ENCODE measurements at regions not wholly inside any gene's neighbourhood (a gene's known extent, or its start where the extent isn't known, plus 50 kb on each side); places are given as distances from the start of the nearest gene placed in this dataset.

DNA sequence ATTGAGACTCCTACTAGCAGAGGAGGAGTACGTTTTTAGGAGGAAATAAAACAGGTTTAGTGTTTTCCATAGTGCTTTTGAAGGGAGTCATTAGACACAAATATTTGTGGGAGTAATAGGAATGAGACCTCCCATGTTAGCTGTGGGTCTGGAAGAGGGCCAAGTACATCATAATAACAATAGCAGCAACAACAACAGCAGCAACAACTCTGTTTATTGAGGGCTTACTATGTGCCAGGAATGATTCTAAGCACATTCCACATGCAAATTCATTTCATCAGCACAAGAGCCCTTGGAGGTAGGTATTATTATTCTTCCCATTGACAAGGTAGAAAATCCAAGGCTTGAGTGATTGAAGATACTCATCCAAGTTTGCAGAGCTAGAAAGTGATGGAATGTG is 384.2 kb upstream of the RPS23 start:
- TF ChIP-seq SP1 (IDR thresholded peaks at IDR 0.05) = no peak
- TF ChIP-seq, protein P1, sequence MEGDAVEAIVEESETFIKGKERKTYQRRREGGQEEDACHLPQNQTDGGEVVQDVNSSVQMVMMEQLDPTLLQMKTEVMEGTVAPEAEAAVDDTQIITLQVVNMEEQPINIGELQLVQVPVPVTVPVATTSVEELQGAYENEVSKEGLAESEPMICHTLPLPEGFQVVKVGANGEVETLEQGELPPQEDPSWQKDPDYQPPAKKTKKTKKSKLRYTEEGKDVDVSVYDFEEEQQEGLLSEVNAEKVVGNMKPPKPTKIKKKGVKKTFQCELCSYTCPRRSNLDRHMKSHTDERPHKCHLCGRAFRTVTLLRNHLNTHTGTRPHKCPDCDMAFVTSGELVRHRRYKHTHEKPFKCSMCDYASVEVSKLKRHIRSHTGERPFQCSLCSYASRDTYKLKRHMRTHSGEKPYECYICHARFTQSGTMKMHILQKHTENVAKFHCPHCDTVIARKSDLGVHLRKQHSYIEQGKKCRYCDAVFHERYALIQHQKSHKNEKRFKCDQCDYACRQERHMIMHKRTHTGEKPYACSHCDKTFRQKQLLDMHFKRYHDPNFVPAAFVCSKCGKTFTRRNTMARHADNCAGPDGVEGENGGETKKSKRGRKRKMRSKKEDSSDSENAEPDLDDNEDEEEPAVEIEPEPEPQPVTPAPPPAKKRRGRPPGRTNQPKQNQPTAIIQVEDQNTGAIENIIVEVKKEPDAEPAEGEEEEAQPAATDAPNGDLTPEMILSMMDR (IDR thresholded peaks at IDR 0.05; ENCODE audit: low read depth, low read length, missing input control) = no peak
- TF ChIP-seq, protein P2, sequence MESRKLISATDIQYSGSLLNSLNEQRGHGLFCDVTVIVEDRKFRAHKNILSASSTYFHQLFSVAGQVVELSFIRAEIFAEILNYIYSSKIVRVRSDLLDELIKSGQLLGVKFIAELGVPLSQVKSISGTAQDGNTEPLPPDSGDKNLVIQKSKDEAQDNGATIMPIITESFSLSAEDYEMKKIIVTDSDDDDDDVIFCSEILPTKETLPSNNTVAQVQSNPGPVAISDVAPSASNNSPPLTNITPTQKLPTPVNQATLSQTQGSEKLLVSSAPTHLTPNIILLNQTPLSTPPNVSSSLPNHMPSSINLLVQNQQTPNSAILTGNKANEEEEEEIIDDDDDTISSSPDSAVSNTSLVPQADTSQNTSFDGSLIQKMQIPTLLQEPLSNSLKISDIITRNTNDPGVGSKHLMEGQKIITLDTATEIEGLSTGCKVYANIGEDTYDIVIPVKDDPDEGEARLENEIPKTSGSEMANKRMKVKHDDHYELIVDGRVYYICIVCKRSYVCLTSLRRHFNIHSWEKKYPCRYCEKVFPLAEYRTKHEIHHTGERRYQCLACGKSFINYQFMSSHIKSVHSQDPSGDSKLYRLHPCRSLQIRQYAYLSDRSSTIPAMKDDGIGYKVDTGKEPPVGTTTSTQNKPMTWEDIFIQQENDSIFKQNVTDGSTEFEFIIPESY (IDR thresholded peaks at IDR 0.05) = no peak
- TF ChIP-seq, protein P3, sequence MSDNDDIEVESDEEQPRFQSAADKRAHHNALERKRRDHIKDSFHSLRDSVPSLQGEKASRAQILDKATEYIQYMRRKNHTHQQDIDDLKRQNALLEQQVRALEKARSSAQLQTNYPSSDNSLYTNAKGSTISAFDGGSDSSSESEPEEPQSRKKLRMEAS (IDR thresholded peaks at IDR 0.05) = no peak
- TF ChIP-seq GABPA (IDR thresholded peaks at IDR 0.05 in 1 of 2, conservative IDR thresholded peaks at IDR 0.05 in 1 of 2) = no peak
- TF ChIP-seq YY1 (IDR thresholded peaks at IDR 0.05) = no peak
